T-cell (primary cell): ENCODE measurements at regions not wholly inside any gene's neighbourhood (a gene's known extent, or its start where the extent isn't known, plus 50 kb on each side); places are given as distances from the start of the nearest gene placed in this dataset.
"Not testable (repeated sequence)": the region's sequence is repeated elsewhere in the genome, so short reads cannot be mapped to it uniquely, and the experiment has no call there.

ENCODE experiments used
- ATAC-seq, 4 experiments: fragments of 200-7000 bp in 3 of 4; fragments of 150-1000 bp in 1 of 4; cut with Tn5 transposase; replicated peaks in 1 of 4; 1 replicate in 3 of 4; 2 replicates in 1 of 4; pipeline ENCODE4 v1.10.0; 2021; ENCODE audit warnings: moderate library complexity in 3 of 4, mild to moderate bottlenecking in 2 of 4, moderate number of reproducible peaks in 1 of 4
- CTCF ChIA-PET, 2 donors: fragments of 300-600 bp; sonication (Branson Sonifier 250); formaldehyde crosslinking; loops; one replicate each; lab custom pipeline; 2022; ENCODE audit warnings: antibody characterized with exemption in 2 of 2; lab: Charles Lee
- POLR2A ChIA-PET, 2 donors: fragments of 300-600 bp; sonication (Branson Sonifier 250); formaldehyde crosslinking; loops; one replicate each; lab custom pipeline; 2022; ENCODE audit warnings: antibody characterized with exemption in 2 of 2; lab: Charles Lee
- DNase-seq, 35 experiments: peaks; one replicate each; pipeline versions ENCODE4 v3.0.0 to v3.0.0-alpha.2; 2013 to 2023
- H3K27ac ChIP-seq: one replicate; pipeline ENCODE4 v1.5.1; 2013; ENCODE audit warnings: low read length
- H3K27me3 ChIP-seq, 2 experiments: replicated peaks in 1 of 2; 1 replicate in 1 of 2; 2 replicates in 1 of 2; pipeline versions ENCODE4 v1.6.1 to v1.7.0; 2013; ENCODE audit warnings: low read length in 1 of 2, mixed read lengths in 1 of 2; ENCODE audit not compliant: control insufficient read depth in 2 of 2, insufficient read depth in 2 of 2; ENCODE audit errors: extremely low read depth in 1 of 2
- H3K36me3 ChIP-seq, 2 donors: 1 replicate in 1 of 2; 2 replicates in 1 of 2; pipeline versions ENCODE4 v1.6.1 to v1.7.0; 2013; ENCODE audit warnings: low read length in 1 of 2; ENCODE audit not compliant: control insufficient read depth in 2 of 2, insufficient read depth in 1 of 2; ENCODE audit errors: extremely low read depth in 1 of 2
- H3K4me1 ChIP-seq, 2 experiments: 1 replicate in 1 of 2; 2 replicates in 1 of 2; pipeline versions ENCODE4 v1.6.1 to v1.7.0; 2013; ENCODE audit warnings: low read length in 2 of 2, mixed read lengths in 1 of 2; ENCODE audit not compliant: insufficient read depth in 2 of 2, control insufficient read depth in 1 of 2; ENCODE audit errors: extremely low read depth in 1 of 2
- H3K4me3 ChIP-seq, 2 donors: 1 replicate in 1 of 2; 2 replicates in 1 of 2; pipeline versions ENCODE4 v1.5.1 to v1.7.0; 2013; ENCODE audit warnings: mild to moderate bottlenecking in 2 of 2, low read length in 1 of 2, moderate library complexity in 1 of 2; ENCODE audit not compliant: control insufficient read depth in 1 of 2; ENCODE audit errors: extremely low read depth in 1 of 2
- H3K9me3 ChIP-seq: 2 replicates; pipeline ENCODE4 v1.7.0; 2013
- H3K27ac Mint-ChIP-seq, 2 donors: one replicate each; pipeline ENCODE4 v1.8.0; 2020 to 2021; ENCODE audit warnings: mild to moderate bottlenecking in 2 of 2, mixed read lengths in 2 of 2
- H3K27me3 Mint-ChIP-seq, 2 donors: one replicate each; pipeline ENCODE4 v1.8.0; 2021 to 2022; ENCODE audit warnings: mixed read lengths in 2 of 2
- H3K36me3 Mint-ChIP-seq: one replicate; pipeline ENCODE4 v1.8.0; 2021; ENCODE audit warnings: mixed read lengths
- H3K4me1 Mint-ChIP-seq, 3 donors: one replicate each; pipeline ENCODE4 v1.8.0; 2020 to 2022; ENCODE audit warnings: mixed read lengths in 3 of 3, mild to moderate bottlenecking in 1 of 3
- H3K4me3 Mint-ChIP-seq, 3 donors: one replicate each; pipeline ENCODE4 v1.8.0; 2020 to 2022; ENCODE audit warnings: mild to moderate bottlenecking in 3 of 3, mixed read lengths in 3 of 3, moderate library complexity in 3 of 3
- H3K9me3 Mint-ChIP-seq, 3 donors: one replicate each; pipeline ENCODE4 v1.8.0; 2020 to 2022; ENCODE audit warnings: mixed read lengths in 3 of 3
- WGBS: methylation state at CpG from one replicate; pipeline ENCODE4 v1.1.5; 2013; ENCODE audit warnings: missing lambda C conversion rate; ENCODE audit not compliant: insufficient coverage; 5-methylcytosine and 5-hydroxymethylcytosine counted together

GRCh38 chr15:78708713-78709260 is 67.8 kb upstream of the CHRNB4 start:
- H3K36me3 Mint-ChIP-seq: no peaks in the 10 kb centered on the region
- no peaks in the 10 kb centered on the region for H3K9me3 ChIP-seq
- ChIA-PET CTCF (interaction anchor here in 1 of 2 donors (0.7 kb wide), 1 partner anchor 484 kb away, joined by 3 read pairs; no protein-coding TSS in a partner anchor), POLR2A (no interaction called here)
- no peaks in the 10 kb centered on the region for H3K36me3 ChIP-seq
- H3K4me3 Mint-ChIP-seq: no peak overlapping the region
- no peak overlapping the region for H3K27ac ChIP-seq
- ATAC-seq: no peak
- peaks cover 2 to 5% of the 10 kb centered on the region in 2 experiments for H3K4me1 ChIP-seq
- no peak overlapping the region for H3K27ac Mint-ChIP-seq
- H3K4me1 Mint-ChIP-seq: peaks cover 4 to 10% (median 8%) of the 10 kb centered on the region in 3 donors
- peaks cover 31 to 37% of the 10 kb centered on the region in 2 donors for H3K27me3 Mint-ChIP-seq
- no peak overlapping the region for H3K4me3 ChIP-seq
- peaks cover 0 to 8% of the 10 kb centered on the region in 2 experiments for H3K27me3 ChIP-seq
- WGBS: 90% methylated on average over 4 of the region's 4 CpGs
- H3K9me3 Mint-ChIP-seq: no peaks in the 10 kb centered on the region
- no peak for DNase-seq

GRCh38 chr15:78706481-78707235 is 65.6 kb upstream of the CHRNB4 start:
- no CpG with 5 or more reads among the region's 1 CpG for WGBS
- H3K27ac Mint-ChIP-seq, H3K9me3 ChIP-seq, H3K4me3 Mint-ChIP-seq, H3K36me3 ChIP-seq, POLR2A ChIA-PET, DNase-seq, CTCF ChIA-PET, H3K4me1 ChIP-seq, H3K4me3 ChIP-seq, H3K36me3 Mint-ChIP-seq, H3K27ac ChIP-seq, ATAC-seq, H3K9me3 Mint-ChIP-seq: not testable (repeated sequence)
- H3K4me1 Mint-ChIP-seq: peaks cover 4 to 10% (median 8%) of the 10 kb centered on the region in 3 donors
- H3K27me3 Mint-ChIP-seq: peaks cover 29 to 38% of the 10 kb centered on the region in 2 donors
- peaks cover 0 to 24% of the 10 kb centered on the region in 2 experiments for H3K27me3 ChIP-seq

- H3K9me3 Mint-ChIP-seq, H3K27ac ChIP-seq, H3K4me3 ChIP-seq, H3K36me3 ChIP-seq, CTCF ChIA-PET, H3K27ac Mint-ChIP-seq, H3K4me1 Mint-ChIP-seq, ATAC-seq, DNase-seq, H3K9me3 ChIP-seq, POLR2A ChIA-PET, H3K36me3 Mint-ChIP-seq, H3K4me1 ChIP-seq, H3K4me3 Mint-ChIP-seq: not testable (repeated sequence)
- H3K27me3 Mint-ChIP-seq: peaks cover 33 to 40% of the 10 kb centered on the region in 2 donors
- 100% methylated on average over 2 of the region's 5 CpGs for WGBS
- peaks cover 0 to 18% of the 10 kb centered on the region in 2 experiments for H3K27me3 ChIP-seq
These were observed 62.5 kb upstream of the CHRNB4 start for GRCh38 chr15:78703334-78704056.

GRCh38 chr15:78702609-78703333 is 61.8 kb upstream of the CHRNB4 start:
- DNase-seq (no peak), ATAC-seq (no peak)
- no peak overlapping the region for H3K4me3 Mint-ChIP-seq
- Histone ChIP-seq H3K36me3 (no peaks in the 10 kb centered on the region), H3K27ac (no peak overlapping the region), H3K4me3 (no peak overlapping the region), H3K4me1 (no peaks in the 10 kb centered on the region), H3K27me3 (peaks cover 0 to 18% of the 10 kb centered on the region in 2 experiments), H3K9me3 (no peaks in the 10 kb centered on the region)
- H3K4me1 Mint-ChIP-seq: no peaks in the 10 kb centered on the region
- no peaks in the 10 kb centered on the region for H3K36me3 Mint-ChIP-seq
- ChIA-PET POLR2A (no interaction called here), CTCF (no interaction called here)
- H3K27ac Mint-ChIP-seq: no peak overlapping the region
- H3K27me3 Mint-ChIP-seq: peaks cover 29 to 37% of the 10 kb centered on the region in 2 donors
- H3K9me3 Mint-ChIP-seq: no peaks in the 10 kb centered on the region

- ChIA-PET POLR2A (no interaction called here), CTCF (no interaction called here)
- peaks cover 10 to 17% of the 10 kb centered on the region in 2 donors for H3K27me3 Mint-ChIP-seq
- ATAC-seq: no peak
- no peak for DNase-seq
- no peaks in the 10 kb centered on the region for H3K4me1 Mint-ChIP-seq
- WGBS: no CpG with 5 or more reads among the region's 1 CpG
- Histone ChIP-seq H3K9me3 (no peaks in the 10 kb centered on the region), H3K36me3 (no peaks in the 10 kb centered on the region), H3K27ac (no peak overlapping the region), H3K27me3 (peaks cover 0 to 3% of the 10 kb centered on the region in 2 experiments), H3K4me3 (no peak overlapping the region), H3K4me1 (no peaks in the 10 kb centered on the region)
- no peak overlapping the region for H3K4me3 Mint-ChIP-seq
- H3K36me3 Mint-ChIP-seq: no peaks in the 10 kb centered on the region
- H3K27ac Mint-ChIP-seq: no peak overlapping the region
- no peaks in the 10 kb centered on the region for H3K9me3 Mint-ChIP-seq
These were observed 56.4 kb upstream of the CHRNB4 start for GRCh38 chr15:78697449-78697848.

- no peaks in the 10 kb centered on the region for H3K9me3 ChIP-seq
- Mint-ChIP-seq H3K27me3 (peaks cover 10 to 13% of the 10 kb centered on the region in 2 donors), H3K9me3 (no peaks in the 10 kb centered on the region), H3K36me3 (no peaks in the 10 kb centered on the region), H3K4me3 (no peak overlapping the region), H3K27ac (no peak overlapping the region), H3K4me1 (no peaks in the 10 kb centered on the region)
- H3K36me3 ChIP-seq: no peaks in the 10 kb centered on the region
- H3K27ac ChIP-seq: no peak overlapping the region
- H3K27me3 ChIP-seq: peaks cover 0 to 3% of the 10 kb centered on the region in 2 experiments
- ATAC-seq (no peak), DNase-seq (no peak)
- no peaks in the 10 kb centered on the region for H3K4me1 ChIP-seq
- POLR2A ChIA-PET: no interaction called here
- no peak overlapping the region for H3K4me3 ChIP-seq
- CTCF ChIA-PET: no interaction called here
These were observed 55.4 kb upstream of the CHRNB4 start for GRCh38 chr15:78696436-78696835.
